ENCODE measurements at regions not wholly inside any gene's neighbourhood (a gene's known extent, or its start where the extent isn't known, plus 50 kb on each side); places are given as distances from the start of the nearest gene placed in this dataset.

DNA sequence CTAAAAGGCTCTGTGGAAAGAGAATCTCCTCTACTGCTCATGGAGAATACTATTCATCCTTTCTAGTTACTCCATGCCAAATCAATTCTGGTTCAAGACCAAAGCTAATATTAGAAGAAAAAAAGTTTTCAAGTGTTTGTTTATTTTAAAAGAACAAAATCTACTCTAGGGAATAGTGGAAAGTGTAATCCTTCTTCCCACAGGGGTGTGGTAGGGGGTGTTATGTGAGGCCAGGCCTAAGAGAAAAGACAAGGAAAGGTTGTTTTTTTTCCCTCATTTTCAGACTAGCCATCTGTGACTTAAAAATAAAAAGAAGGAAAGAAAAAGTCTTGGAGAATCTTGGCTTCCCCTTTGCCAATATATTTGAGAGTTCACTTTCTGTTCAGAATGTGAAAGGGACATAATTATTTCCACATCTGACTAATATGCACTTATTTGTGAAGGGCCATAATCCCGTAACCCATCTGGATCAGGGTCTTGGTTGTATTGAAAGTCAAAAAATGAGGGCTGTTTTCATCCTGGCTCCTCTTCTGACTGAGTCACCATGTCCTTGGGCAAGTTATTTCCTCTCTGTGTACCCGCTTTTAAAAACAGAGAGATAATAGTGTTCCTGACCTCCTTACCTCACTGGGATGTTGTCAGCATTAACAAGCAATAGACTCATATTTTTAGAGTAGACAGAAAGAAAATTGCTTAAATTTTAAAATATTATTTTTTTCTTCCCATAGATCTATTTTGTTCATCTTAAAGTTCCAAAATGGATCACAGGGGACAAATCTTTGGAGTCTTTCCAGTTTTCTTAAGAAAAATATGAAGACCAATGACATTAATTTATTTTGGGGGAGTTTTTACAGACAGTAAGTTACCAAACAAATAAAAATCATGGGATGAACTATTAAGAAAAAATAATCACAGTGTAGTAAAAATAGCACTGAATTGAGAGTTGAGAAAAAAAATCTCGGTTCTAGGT lies 233.7 kb downstream of the IBTK start:
- H3K9ac ChIP-seq = no peak overlapping the region
- DNase-seq (ENCODE audit: low spot score) = no peak
- peaks cover 3% of the 10 kb centered on the region for H3K4me1 ChIP-seq
- peaks cover 5% of the 10 kb centered on the region for H3K4me1 Mint-ChIP-seq
- no peaks in the 10 kb centered on the region for H4K20me1 ChIP-seq (ENCODE audit: low read depth)
- no peak overlapping the region for H3K4me3 ChIP-seq
- H3K27ac ChIP-seq = no peak overlapping the region
- peaks cover 2% of the 10 kb centered on the region for H3K36me3 Mint-ChIP-seq
- H3K27ac Mint-ChIP-seq = no peak overlapping the region
- no peaks in the 10 kb centered on the region for H3K27me3 ChIP-seq
- H3K9me3 Mint-ChIP-seq = peaks cover 14% of the 10 kb centered on the region
- no peak overlapping the region for H3K4me2 ChIP-seq
- no peaks in the 10 kb centered on the region for H3K79me2 ChIP-seq (ENCODE audit: low read depth)
- no peak for TF ChIP-seq EZH2 (IDR thresholded peaks at IDR 0.05)
- TF ChIP-seq CTCF (IDR thresholded peaks at IDR 0.05) = no peak
- no peak for TF ChIP-seq EZH2phosphoT487 (IDR thresholded peaks at IDR 0.05)
- H3K36me3 ChIP-seq = no peaks in the 10 kb centered on the region
- peaks cover 3% of the 10 kb centered on the region for H3K27me3 Mint-ChIP-seq (ENCODE audit: insufficient read depth, low read depth)
- H2AFZ ChIP-seq (replicated peaks) = no peak overlapping the region
- no peaks in the 10 kb centered on the region for H3F3A ChIP-seq (ENCODE audit: low read depth)
- no peaks in the 10 kb centered on the region for H3K9me3 ChIP-seq (ENCODE audit: low read depth)
- H3K4me3 Mint-ChIP-seq = no peak overlapping the region

- peak; percentile 69 for TF ChIP-seq CTCF (IDR thresholded peaks at IDR 0.05)
- no peak for TF ChIP-seq EZH2phosphoT487 (IDR thresholded peaks at IDR 0.05)
- H3K36me3 ChIP-seq = no peaks in the 10 kb centered on the region
- Mint-ChIP-seq H3K36me3 (peaks cover 2% of the 10 kb centered on the region), H3K27me3 (ENCODE audit: insufficient read depth, low read depth) (peaks cover 3% of the 10 kb centered on the region), H3K9me3 (peaks cover 43% of the 10 kb centered on the region), H3K4me1 (peaks cover under 1% of the 10 kb centered on the region), H3K4me3 (no peak overlapping the region), H3K27ac (no peak overlapping the region)
- no peak overlapping the region for H2AFZ ChIP-seq (replicated peaks)
- DNase-seq (ENCODE audit: low spot score) = peak; percentile 44
- H3K27me3 ChIP-seq = no peaks in the 10 kb centered on the region
- no peak overlapping the region for H3K4me2 ChIP-seq
- no peak overlapping the region for H3K4me3 ChIP-seq
- no peak overlapping the region for H3K27ac ChIP-seq
- peaks cover 6% of the 10 kb centered on the region for H3K4me1 ChIP-seq
- H3K79me2 ChIP-seq (ENCODE audit: low read depth) = no peaks in the 10 kb centered on the region
- no peaks in the 10 kb centered on the region for H4K20me1 ChIP-seq (ENCODE audit: low read depth)
- no peak overlapping the region for H3K9ac ChIP-seq
- H3F3A ChIP-seq (ENCODE audit: low read depth) = no peaks in the 10 kb centered on the region
- H3K9me3 ChIP-seq (ENCODE audit: low read depth) = peaks cover 12% of the 10 kb centered on the region
Observed at GRCh38 chr6:82006027-82006738, 241.4 kb downstream of the IBTK start.

DNA sequence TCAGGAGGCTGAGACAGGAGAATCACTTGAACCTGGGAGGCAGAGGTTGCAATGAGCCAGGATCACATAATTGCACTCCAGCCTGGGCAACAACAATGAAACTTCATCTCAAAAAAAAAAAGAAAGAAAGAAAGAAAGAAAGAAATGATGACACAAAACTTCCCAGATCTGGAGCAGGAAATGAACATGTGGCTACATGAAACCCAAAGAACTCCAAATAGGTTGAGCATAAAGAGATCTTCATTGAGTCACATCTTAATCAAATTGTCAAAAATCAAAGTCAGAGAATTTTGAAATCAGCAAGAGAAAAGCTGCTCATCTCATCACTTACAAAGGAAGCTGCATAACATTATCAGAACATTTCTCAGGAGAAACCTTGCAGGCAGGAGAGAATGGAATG lies 247.0 kb downstream of the IBTK start:
- H3K79me2 ChIP-seq (ENCODE audit: low read depth) = no peaks in the 10 kb centered on the region
- no peak overlapping the region for H3K4me3 ChIP-seq
- no peaks in the 10 kb centered on the region for H3F3A ChIP-seq (ENCODE audit: low read depth)
- H3K27me3 ChIP-seq = no peaks in the 10 kb centered on the region
- H3K27me3 Mint-ChIP-seq (ENCODE audit: insufficient read depth, low read depth) = no peaks in the 10 kb centered on the region
- no peak overlapping the region for H3K27ac ChIP-seq
- H3K4me1 Mint-ChIP-seq = peaks cover 6% of the 10 kb centered on the region
- TF ChIP-seq CTCF (IDR thresholded peaks at IDR 0.05) (no peak), EZH2 (IDR thresholded peaks at IDR 0.05) (no peak), EZH2phosphoT487 (IDR thresholded peaks at IDR 0.05) (no peak)
- H3K27ac Mint-ChIP-seq = no peak overlapping the region
- DNase-seq (ENCODE audit: low spot score) = no peak
- no peaks in the 10 kb centered on the region for H3K36me3 ChIP-seq
- no peaks in the 10 kb centered on the region for H3K36me3 Mint-ChIP-seq
- no peak overlapping the region for H3K9ac ChIP-seq
- H2AFZ ChIP-seq (replicated peaks) = no peak overlapping the region
- H3K9me3 Mint-ChIP-seq = peaks cover 1% of the 10 kb centered on the region
- H3K4me3 Mint-ChIP-seq = no peak overlapping the region
- peaks cover 20% of the 10 kb centered on the region for H3K4me1 ChIP-seq
- peak overlapping the region; percentile 21 for H3K4me2 ChIP-seq
- no peaks in the 10 kb centered on the region for H4K20me1 ChIP-seq (ENCODE audit: low read depth)
- no peaks in the 10 kb centered on the region for H3K9me3 ChIP-seq (ENCODE audit: low read depth)

All from neural progenitor cell (in vitro differentiated cells).